Endothelial cell of umbilical vein (primary cell): ENCODE measurements at regions not wholly inside any gene's neighbourhood (a gene's known extent, or its start where the extent isn't known, plus 50 kb on each side); places are given as distances from the start of the nearest gene placed in this dataset.
"Not testable (repeated sequence)": the region's sequence is repeated elsewhere in the genome, so short reads cannot be mapped to it uniquely, and the experiment has no call there.

Experiments
- CTCF ChIP-seq, 2 donors: IDR thresholded peaks; 1 replicate in 1 of 2; 2 replicates in 1 of 2; pipeline ENCODE4 v1.5.1; 2011; ENCODE audit warnings: low read length in 2 of 2, mild to moderate bottlenecking in 2 of 2, moderate library complexity in 2 of 2, control low read depth in 1 of 2, inconsistent platforms in 1 of 2, low read depth in 1 of 2; ENCODE audit not compliant: insufficient read depth in 1 of 2; ENCODE audit errors: extremely low read depth in 1 of 2
- EZH2 ChIP-seq: IDR thresholded peaks from 2 replicates; pipeline ENCODE4 v1.6.1; 2012; ENCODE audit warnings: borderline replicate concordance, low read depth, mild to moderate bottlenecking, moderate library complexity, low read length, inconsistent platforms; ENCODE audit not compliant: severe bottlenecking
- JUN ChIP-seq: IDR thresholded peaks from 2 replicates; pipeline ENCODE4 v1.6.1; 2011; ENCODE audit warnings: borderline replicate concordance, low read depth; ENCODE audit not compliant: insufficient read length, insufficient read depth
- MAX ChIP-seq: IDR thresholded peaks from 2 replicates; pipeline ENCODE4 v1.6.1; 2011; ENCODE audit not compliant: insufficient read depth, insufficient read length
- POLR2A ChIP-seq: IDR thresholded peaks from 2 replicates; pipeline ENCODE4 v1.6.1; 2012; ENCODE audit warnings: low read depth, mild to moderate bottlenecking, control low read depth, low read length

- TF ChIP-seq CTCF (IDR thresholded peaks at IDR 0.05; ENCODE audit: extremely low read depth in 1 of 2, insufficient read depth in 1 of 2, low read depth in 1 of 2, low read length in 2 of 2); POLR2A; EZH2; JUN; MAX: not testable (repeated sequence)
Measured at GRCh38 chr21:14804170-14804569, 258.1 kb upstream of the SAMSN1 start.
